ENCODE measurements at regions not wholly inside any gene's neighbourhood (a gene's known extent, or its start where the extent isn't known, plus 50 kb on each side); places are given as distances from the start of the nearest gene placed in this dataset.
A peak's percentile ranks its signal among the peaks of the same experiment; 100 is the strongest.

GRCh38 chr1:116239916-116240315 is 128.7 kb downstream of the MAB21L3 start:
- WGBS, 2 donors: 70 to 73% methylated on average over 1 of the region's 1 CpG
- no peak overlapping the region for H3K4me3 ChIP-seq

DNA sequence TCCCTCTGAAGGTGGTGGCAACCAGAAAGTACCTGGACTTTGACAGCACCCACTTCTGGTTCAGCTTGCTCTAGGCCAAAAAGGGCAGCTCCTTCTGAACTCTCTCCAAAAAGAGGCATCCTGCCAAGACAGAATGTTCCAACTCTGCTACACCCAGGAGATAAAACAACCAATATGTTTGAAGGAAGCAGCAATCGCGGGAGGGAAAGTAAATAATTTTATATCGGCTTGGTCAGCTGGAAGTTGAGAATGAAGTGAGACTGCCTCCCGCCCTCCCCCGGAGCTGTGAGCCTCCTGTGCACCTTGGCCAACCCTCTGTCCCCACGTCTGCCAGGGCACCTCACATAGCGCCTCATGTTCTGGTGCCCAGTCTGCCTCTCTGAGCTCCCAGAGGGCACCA is 130.3 kb upstream of the ATP1A1 start:
- DNase-seq (peak in 1 of 2 donors; percentile 50), ATAC-seq (ENCODE audit: low FRiP score in 2 of 2) (peak in 1 of 2 donors; percentile 19)
- peaks cover 2 to 19% (median 12%) of the 10 kb centered on the region in 4 donors for H3K4me1 ChIP-seq
- no peaks in the 10 kb centered on the region for H3K27me3 ChIP-seq
- H3K9me3 ChIP-seq: no peaks in the 10 kb centered on the region
- TF ChIP-seq CTCF (IDR thresholded peaks at IDR 0.05) (no peak), POLR2A (IDR thresholded peaks at IDR 0.05) (no peak)
- H3K36me3 ChIP-seq: no peaks in the 10 kb centered on the region
- peak overlapping the region; percentile 49 to 72 (median 64) for H3K27ac ChIP-seq
- no peak overlapping the region for H3K4me3 ChIP-seq
- WGBS, 2 donors: 35 to 43% methylated on average over 7 of the region's 7 CpGs

More at GRCh38 chr1:116239916-116240315, 128.7 kb downstream of the MAB21L3 start:
- TF ChIP-seq CTCF (IDR thresholded peaks at IDR 0.05) (no peak), POLR2A (IDR thresholded peaks at IDR 0.05) (no peak), POLR2AphosphoS5 (IDR thresholded peaks at IDR 0.05) (no peak), EP300 (IDR thresholded peaks at IDR 0.05) (no peak)
- H3K27ac ChIP-seq: no peak overlapping the region
- H3K4me1 ChIP-seq: peaks cover 2 to 19% (median 12%) of the 10 kb centered on the region in 4 donors
- DNase-seq (no peak), ATAC-seq (ENCODE audit: low FRiP score in 2 of 2) (no peak)
- no peaks in the 10 kb centered on the region for H3K36me3 ChIP-seq
- H3K9me3 ChIP-seq: no peaks in the 10 kb centered on the region
- H3K27me3 ChIP-seq: no peaks in the 10 kb centered on the region

- 43 to 49% methylated on average over 6 to 7 of the region's 7 CpGs for WGBS, 2 donors
- Histone ChIP-seq H3K36me3 (no peaks in the 10 kb centered on the region), H3K27me3 (no peaks in the 10 kb centered on the region), H3K4me1 (peaks cover 2 to 19% (median 12%) of the 10 kb centered on the region in 4 donors), H3K9me3 (no peaks in the 10 kb centered on the region), H3K4me3 (no peak overlapping the region), H3K27ac (peak overlapping the region; percentile 49 to 72 (median 64))
- peak; percentile 20 to 84 for DNase-seq
- ATAC-seq (ENCODE audit: low FRiP score in 2 of 2): peak; percentile 60 to 91
- no peak for TF ChIP-seq CTCF (IDR thresholded peaks at IDR 0.05)
- TF ChIP-seq POLR2AphosphoS5 (IDR thresholded peaks at IDR 0.05): peak in 1 of 2 donors; percentile 53
- TF ChIP-seq EP300 (IDR thresholded peaks at IDR 0.05): peak in 2 of 4 donors; percentile 42 to 93
These were observed 129.6 kb upstream of the ATP1A1 start for GRCh38 chr1:116243333-116244054.

- H3K36me3 ChIP-seq: no peaks in the 10 kb centered on the region
- TF ChIP-seq POLR2AphosphoS5 (IDR thresholded peaks at IDR 0.05) (no peak), CTCF (IDR thresholded peaks at IDR 0.05) (no peak), EP300 (IDR thresholded peaks at IDR 0.05) (no peak), POLR2A (IDR thresholded peaks at IDR 0.05) (no peak)
- peaks cover 2 to 19% (median 12%) of the 10 kb centered on the region in 4 donors for H3K4me1 ChIP-seq
- no peaks in the 10 kb centered on the region for H3K27me3 ChIP-seq
- DNase-seq (no peak), ATAC-seq (ENCODE audit: low FRiP score in 2 of 2) (no peak)
- H3K27ac ChIP-seq: no peak overlapping the region
- no peaks in the 10 kb centered on the region for H3K9me3 ChIP-seq
- H3K4me3 ChIP-seq: no peak overlapping the region
- WGBS, 2 donors: 87 to 95% methylated on average over 3 of the region's 3 CpGs
These were observed 126.9 kb upstream of the ATP1A1 start for GRCh38 chr1:116246174-116246573.

DNA sequence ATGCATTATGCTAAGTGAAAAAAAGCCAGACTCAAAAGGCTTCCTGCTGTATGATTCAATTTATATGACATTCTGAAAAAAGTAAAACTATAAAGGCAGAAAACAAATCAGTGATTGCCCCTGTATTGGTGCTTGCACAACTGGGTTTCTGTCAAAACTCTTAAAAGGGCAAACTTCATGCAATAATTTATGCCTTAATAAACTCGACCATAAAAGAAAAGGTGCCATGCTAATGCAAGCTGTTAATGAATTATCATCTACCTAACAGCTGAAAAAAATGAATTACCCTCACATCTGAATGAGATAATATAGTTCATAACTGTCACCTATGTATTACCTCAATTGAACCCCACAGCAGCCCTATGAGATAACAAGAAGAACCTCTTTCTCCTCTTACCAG is 120.8 kb upstream of the ATP1A1 start:
- Histone ChIP-seq H3K4me1 (no peaks in the 10 kb centered on the region), H3K27ac (no peak overlapping the region), H3K4me3 (no peak overlapping the region), H3K36me3 (no peaks in the 10 kb centered on the region), H3K9me3 (no peaks in the 10 kb centered on the region), H3K27me3 (no peaks in the 10 kb centered on the region)
- DNase-seq (no peak), ATAC-seq (ENCODE audit: low FRiP score in 2 of 2) (no peak)
- 77 to 83% methylated on average over 1 of the region's 1 CpG for WGBS, 2 donors
- no peak for TF ChIP-seq EP300 (IDR thresholded peaks at IDR 0.05)
- no peak for TF ChIP-seq POLR2A (IDR thresholded peaks at IDR 0.05)
- TF ChIP-seq CTCF (IDR thresholded peaks at IDR 0.05): no peak
- no peak for TF ChIP-seq POLR2AphosphoS5 (IDR thresholded peaks at IDR 0.05)
